Trophoblast cell (in vitro differentiated cells and primary cell): ENCODE measurements at regions not wholly inside any gene's neighbourhood (a gene's known extent, or its start where the extent isn't known, plus 50 kb on each side); places are given as distances from the start of the nearest gene placed in this dataset.

Experiments used
- DNase-seq, 2 donors: peaks; one replicate each; pipeline ENCODE4 v3.0.0-alpha.2; 2016
- H2AFZ ChIP-seq: 2 replicates; pipeline ENCODE4 v1.6.1; 2013; ENCODE audit warnings: low read length, moderate library complexity, mild to moderate bottlenecking; ENCODE audit not compliant: insufficient read depth, poor library complexity
- H2AK5ac ChIP-seq: 2 replicates; pipeline ENCODE4 v1.6.1; 2013; ENCODE audit warnings: mild to moderate bottlenecking, low read length
- H2BK120ac ChIP-seq: 2 replicates; pipeline ENCODE4 v1.6.1; 2013; ENCODE audit warnings: low read length, mild to moderate bottlenecking, moderate library complexity; ENCODE audit not compliant: insufficient read depth, poor library complexity
- H2BK12ac ChIP-seq: 2 replicates; pipeline ENCODE4 v1.6.1; 2013; ENCODE audit warnings: mild to moderate bottlenecking, low read length, moderate library complexity
- H2BK5ac ChIP-seq: 2 replicates; pipeline ENCODE4 v1.6.1; 2013; ENCODE audit warnings: low read length, low read depth, moderate library complexity, mild to moderate bottlenecking; ENCODE audit not compliant: poor library complexity
- H3K14ac ChIP-seq: 2 replicates; pipeline ENCODE4 v1.6.1; 2013; ENCODE audit warnings: mild to moderate bottlenecking, low read length
- H3K18ac ChIP-seq: 2 replicates; pipeline ENCODE4 v1.6.1; 2013; ENCODE audit warnings: mild to moderate bottlenecking, low read length
- H3K23ac ChIP-seq: 2 replicates; pipeline ENCODE4 v1.6.1; 2013; ENCODE audit warnings: low read length
- H3K27ac ChIP-seq: 2 replicates; pipeline ENCODE4 v1.5.1; 2013; ENCODE audit warnings: low read depth, mild to moderate bottlenecking, inconsistent platforms, low read length, moderate library complexity
- H3K27me3 ChIP-seq: 2 replicates; pipeline ENCODE4 v1.6.1; 2013; ENCODE audit warnings: inconsistent platforms, mild to moderate bottlenecking, low read length, moderate library complexity; ENCODE audit not compliant: insufficient read depth
- H3K36me3 ChIP-seq, 2 experiments: 1 replicate in 1 of 2; 2 replicates in 1 of 2; pipeline ENCODE4 v1.6.1; 2013; ENCODE audit warnings: low read length in 2 of 2, mild to moderate bottlenecking in 2 of 2, moderate library complexity in 1 of 2; ENCODE audit not compliant: insufficient read depth in 2 of 2, control insufficient read depth in 1 of 2
- H3K4ac ChIP-seq: 2 replicates; pipeline ENCODE4 v1.6.1; 2013; ENCODE audit warnings: low read depth, mild to moderate bottlenecking, low read length, moderate library complexity
- H3K4me1 ChIP-seq, 2 experiments: 1 replicate in 1 of 2; 2 replicates in 1 of 2; pipeline ENCODE4 v1.6.1; 2013; ENCODE audit warnings: low read length in 2 of 2, mild to moderate bottlenecking in 2 of 2, moderate library complexity in 1 of 2; ENCODE audit not compliant: insufficient read depth in 2 of 2, control insufficient read depth in 1 of 2
- H3K4me2 ChIP-seq: 2 replicates; pipeline ENCODE4 v1.6.1; 2013; ENCODE audit warnings: inconsistent platforms, mild to moderate bottlenecking, low read length, moderate library complexity
- H3K4me3 ChIP-seq: 2 replicates; pipeline ENCODE4 v1.5.1; 2013; ENCODE audit warnings: mild to moderate bottlenecking, low read depth, low read length, inconsistent platforms
- H3K79me1 ChIP-seq: one replicate; pipeline ENCODE4 v1.6.1; 2013; ENCODE audit warnings: low read length
- H3K79me2 ChIP-seq: 2 replicates; pipeline ENCODE4 v1.6.1; 2013; ENCODE audit warnings: low read length, mild to moderate bottlenecking; ENCODE audit not compliant: control insufficient read depth, insufficient read depth, poor library complexity
- H3K9ac ChIP-seq: 2 replicates; pipeline ENCODE4 v1.6.1; 2013; ENCODE audit warnings: mild to moderate bottlenecking, low read length
- H3K9me3 ChIP-seq: 2 replicates; pipeline ENCODE4 v1.6.1; 2013; ENCODE audit warnings: low read depth, mild to moderate bottlenecking, control low read depth, inconsistent platforms, low read length; ENCODE audit not compliant: insufficient read depth
- H4K12ac ChIP-seq: 2 replicates; pipeline ENCODE4 v1.6.1; 2013; ENCODE audit warnings: low read depth, mild to moderate bottlenecking, low read length, moderate library complexity
- H4K8ac ChIP-seq: 2 replicates; pipeline ENCODE4 v1.6.1; 2013; ENCODE audit warnings: low read depth, mild to moderate bottlenecking, low read length, moderate library complexity
- H4K91ac ChIP-seq: one replicate; pipeline ENCODE4 v1.6.1; 2013; ENCODE audit warnings: low read depth, mild to moderate bottlenecking, low read length, moderate library complexity
- WGBS: extraction: QIAGEN DNeasy Blood & Tissue Kit; methylation state at CpG from one replicate; pipeline ENCODE4 v1.1.7; 2013; ENCODE audit warnings: missing lambda C conversion rate; ENCODE audit not compliant: insufficient read length, insufficient coverage; ENCODE audit errors: extremely low coverage; 5-methylcytosine and 5-hydroxymethylcytosine counted together

DNA sequence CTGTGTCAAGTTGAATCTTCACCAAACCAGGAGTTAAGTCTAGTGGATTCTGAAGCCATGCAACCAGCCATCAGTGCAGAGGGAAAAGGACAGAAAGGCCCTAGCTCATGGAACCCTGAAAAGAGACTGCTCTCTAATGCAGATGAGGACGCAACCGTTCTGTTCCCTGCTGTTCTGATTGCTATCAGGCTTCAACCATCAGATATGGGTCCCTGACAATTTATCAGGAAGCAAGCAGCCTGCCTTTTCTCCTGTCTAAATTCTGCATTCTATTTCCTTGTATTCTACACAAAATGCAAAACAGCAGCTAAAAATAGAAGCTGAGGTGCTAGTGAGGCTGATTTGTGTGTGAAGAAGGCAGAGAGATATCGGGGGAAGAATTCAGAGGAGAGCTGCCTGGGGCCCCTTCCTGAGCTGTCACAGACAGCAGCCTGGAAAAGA, 68.4 kb upstream of the RTN4 start:
- Histone ChIP-seq H3K4me1 (no peaks in the 10 kb centered on the region), H3K79me1 (no peaks in the 10 kb centered on the region), H3K9me3 (no peaks in the 10 kb centered on the region), H3K27ac (no peak overlapping the region), H3K18ac (no peak overlapping the region), H2AFZ (no peak overlapping the region), H3K4ac (no peak overlapping the region), H2BK12ac (no peak overlapping the region), H4K8ac (no peak overlapping the region), H4K91ac (no peak overlapping the region), H3K79me2 (no peaks in the 10 kb centered on the region), H3K4me3 (no peak overlapping the region), H3K14ac (no peak overlapping the region), H3K9ac (no peak overlapping the region), H3K27me3 (no peaks in the 10 kb centered on the region), H3K4me2 (no peak overlapping the region), H2AK5ac (no peak overlapping the region), H3K36me3 (no peaks in the 10 kb centered on the region), H2BK5ac (no peak overlapping the region), H4K12ac (no peak overlapping the region), H2BK120ac (no peak overlapping the region), H3K23ac (no peak overlapping the region)
- DNase-seq = no peak
- no CpG with 5 or more reads among the region's 3 CpGs for WGBS

- Histone ChIP-seq H2BK120ac (no peak overlapping the region), H2BK5ac (no peak overlapping the region), H4K12ac (no peak overlapping the region), H3K27ac (no peak overlapping the region), H3K4me2 (no peak overlapping the region), H2AFZ (no peak overlapping the region), H2AK5ac (no peak overlapping the region), H3K14ac (no peak overlapping the region), H4K8ac (no peak overlapping the region), H4K91ac (no peak overlapping the region), H3K36me3 (no peaks in the 10 kb centered on the region), H3K4ac (no peak overlapping the region), H2BK12ac (no peak overlapping the region), H3K79me1 (peaks cover 5% of the 10 kb centered on the region), H3K18ac (no peak overlapping the region), H3K27me3 (no peaks in the 10 kb centered on the region), H3K79me2 (no peaks in the 10 kb centered on the region), H3K9me3 (no peaks in the 10 kb centered on the region), H3K23ac (no peak overlapping the region), H3K4me3 (no peak overlapping the region), H3K9ac (no peak overlapping the region), H3K4me1 (peaks cover 6% of the 10 kb centered on the region in 2 experiments)
- DNase-seq = no peak
- no CpG with 5 or more reads among the region's 7 CpGs for WGBS
These were observed 66.7 kb upstream of the RTN4 start for GRCh38 chr2:55116966-55117365.

GRCh38 chr2:55116598-55116964, 66.3 kb upstream of the RTN4 start:
- H3K4ac ChIP-seq = no peak overlapping the region
- H2AFZ ChIP-seq = no peak overlapping the region
- H3K9ac ChIP-seq = no peak overlapping the region
- H4K91ac ChIP-seq = no peak overlapping the region
- no CpG with 5 or more reads among the region's 1 CpG for WGBS
- no peak for DNase-seq
- peaks cover 8 to 10% of the 10 kb centered on the region in 2 experiments for H3K4me1 ChIP-seq
- no peak overlapping the region for H2BK5ac ChIP-seq
- no peak overlapping the region for H3K14ac ChIP-seq
- no peak overlapping the region for H3K4me2 ChIP-seq
- H2BK120ac ChIP-seq = no peak overlapping the region
- H2AK5ac ChIP-seq = no peak overlapping the region
- no peaks in the 10 kb centered on the region for H3K36me3 ChIP-seq
- H3K27ac ChIP-seq = no peak overlapping the region
- H3K4me3 ChIP-seq = no peak overlapping the region
- H4K8ac ChIP-seq = no peak overlapping the region
- H3K9me3 ChIP-seq = no peaks in the 10 kb centered on the region
- no peak overlapping the region for H3K18ac ChIP-seq
- no peaks in the 10 kb centered on the region for H3K27me3 ChIP-seq
- H3K79me1 ChIP-seq = peaks cover 7% of the 10 kb centered on the region
- H3K23ac ChIP-seq = no peak overlapping the region
- H4K12ac ChIP-seq = no peak overlapping the region
- no peaks in the 10 kb centered on the region for H3K79me2 ChIP-seq
- no peak overlapping the region for H2BK12ac ChIP-seq

DNA sequence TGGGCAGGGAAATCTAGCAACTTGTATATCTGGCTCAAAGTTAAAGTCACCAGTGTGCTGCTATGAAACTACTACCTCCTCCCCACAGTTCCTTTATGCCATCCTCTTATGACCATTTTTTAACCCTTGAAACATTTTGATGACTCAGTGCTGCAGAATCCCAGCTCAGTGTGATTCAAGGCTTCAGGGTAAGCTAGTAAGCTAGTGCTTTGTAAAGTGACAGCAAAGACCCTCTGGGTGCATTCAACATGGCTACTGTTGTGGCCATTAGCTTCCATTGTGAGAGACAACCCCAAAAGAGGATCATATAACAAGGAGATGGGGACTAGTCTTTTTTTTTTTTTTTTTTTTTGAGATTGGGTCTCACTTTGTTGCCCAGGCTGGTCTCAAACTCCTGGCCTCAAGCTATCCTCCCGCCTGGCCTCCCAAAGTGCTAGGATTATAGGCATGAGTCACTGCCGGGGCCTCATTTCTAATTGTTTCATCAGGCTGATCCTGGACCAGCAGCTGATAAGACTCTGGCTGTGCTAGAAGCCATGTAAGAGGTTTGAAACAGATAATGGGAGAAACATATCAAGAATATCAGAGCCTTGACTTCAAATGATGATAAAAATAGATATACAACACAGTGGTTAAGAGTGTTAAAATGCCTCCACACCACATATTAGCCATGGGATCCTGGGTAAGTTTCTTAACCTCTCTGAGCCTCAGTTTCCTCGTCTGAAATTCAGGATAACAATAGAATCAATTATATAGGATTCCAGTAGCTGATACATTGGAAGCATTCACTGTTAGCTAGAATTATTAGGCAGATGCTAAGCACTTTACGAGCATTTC, 65.7 kb upstream of the RTN4 start:
- H3K9me3 ChIP-seq = no peaks in the 10 kb centered on the region
- no peaks in the 10 kb centered on the region for H3K36me3 ChIP-seq
- DNase-seq = peak in 1 of 2 donors; percentile 25
- no peak overlapping the region for H3K23ac ChIP-seq
- H3K18ac ChIP-seq = no peak overlapping the region
- H2BK5ac ChIP-seq = no peak overlapping the region
- H3K27ac ChIP-seq = no peak overlapping the region
- H2AFZ ChIP-seq = no peak overlapping the region
- H2AK5ac ChIP-seq = no peak overlapping the region
- no peaks in the 10 kb centered on the region for H3K27me3 ChIP-seq
- H3K4me3 ChIP-seq = no peak overlapping the region
- peaks cover 1% of the 10 kb centered on the region for H3K79me2 ChIP-seq
- H4K91ac ChIP-seq = no peak overlapping the region
- no peak overlapping the region for H2BK12ac ChIP-seq
- no peak overlapping the region for H2BK120ac ChIP-seq
- H3K4me2 ChIP-seq = no peak overlapping the region
- no peak overlapping the region for H4K8ac ChIP-seq
- H3K14ac ChIP-seq = no peak overlapping the region
- H3K79me1 ChIP-seq = peaks cover 10% of the 10 kb centered on the region
- no peak overlapping the region for H3K9ac ChIP-seq
- H3K4ac ChIP-seq = no peak overlapping the region
- no peak overlapping the region for H4K12ac ChIP-seq
- peaks cover 11 to 13% of the 10 kb centered on the region in 2 experiments for H3K4me1 ChIP-seq
- no CpG with 5 or more reads among the region's 4 CpGs for WGBS
